ENCODE measurements at regions not wholly inside any gene's neighbourhood (a gene's known extent, or its start where the extent isn't known, plus 50 kb on each side); places are given as distances from the start of the nearest gene placed in this dataset.

DNA sequence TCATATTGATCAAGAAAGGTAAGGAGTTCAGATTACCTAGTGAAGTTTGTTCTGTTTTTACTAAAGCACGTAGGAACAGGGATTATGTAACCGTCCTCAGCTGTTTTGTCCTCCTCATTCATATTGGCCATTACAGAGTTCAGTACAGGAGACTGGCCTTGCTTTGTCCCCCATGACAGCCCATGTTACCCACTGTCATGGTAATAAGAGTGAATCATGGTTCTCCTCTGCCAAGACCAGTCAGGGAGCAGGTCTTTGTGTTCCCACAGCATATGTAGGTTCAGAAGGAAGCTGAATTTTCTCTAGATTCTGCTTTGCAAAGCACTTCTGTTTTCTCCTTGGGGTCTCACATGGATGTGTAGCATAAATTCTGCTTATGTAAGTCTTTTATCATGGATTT, 106.2 kb upstream of the GPR141 start:
- TF ChIP-seq, protein P1, sequence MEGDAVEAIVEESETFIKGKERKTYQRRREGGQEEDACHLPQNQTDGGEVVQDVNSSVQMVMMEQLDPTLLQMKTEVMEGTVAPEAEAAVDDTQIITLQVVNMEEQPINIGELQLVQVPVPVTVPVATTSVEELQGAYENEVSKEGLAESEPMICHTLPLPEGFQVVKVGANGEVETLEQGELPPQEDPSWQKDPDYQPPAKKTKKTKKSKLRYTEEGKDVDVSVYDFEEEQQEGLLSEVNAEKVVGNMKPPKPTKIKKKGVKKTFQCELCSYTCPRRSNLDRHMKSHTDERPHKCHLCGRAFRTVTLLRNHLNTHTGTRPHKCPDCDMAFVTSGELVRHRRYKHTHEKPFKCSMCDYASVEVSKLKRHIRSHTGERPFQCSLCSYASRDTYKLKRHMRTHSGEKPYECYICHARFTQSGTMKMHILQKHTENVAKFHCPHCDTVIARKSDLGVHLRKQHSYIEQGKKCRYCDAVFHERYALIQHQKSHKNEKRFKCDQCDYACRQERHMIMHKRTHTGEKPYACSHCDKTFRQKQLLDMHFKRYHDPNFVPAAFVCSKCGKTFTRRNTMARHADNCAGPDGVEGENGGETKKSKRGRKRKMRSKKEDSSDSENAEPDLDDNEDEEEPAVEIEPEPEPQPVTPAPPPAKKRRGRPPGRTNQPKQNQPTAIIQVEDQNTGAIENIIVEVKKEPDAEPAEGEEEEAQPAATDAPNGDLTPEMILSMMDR (IDR thresholded peaks at IDR 0.05), result no peak
- TF ChIP-seq EZH2 (IDR thresholded peaks at IDR 0.05; ENCODE audit: borderline replicate concordance, insufficient read depth, low read depth, low read length, poor library complexity, severe bottlenecking), result no peak
